ENCODE measurements at regions not wholly inside any gene's neighbourhood (a gene's known extent, or its start where the extent isn't known, plus 50 kb on each side); places are given as distances from the start of the nearest gene placed in this dataset.

- ATAC-seq (no peak), DNase-seq (no peak)
These were observed 193.3 kb downstream of the RBFOX3 start for GRCh38 chr17:79417476-79417988.

DNA sequence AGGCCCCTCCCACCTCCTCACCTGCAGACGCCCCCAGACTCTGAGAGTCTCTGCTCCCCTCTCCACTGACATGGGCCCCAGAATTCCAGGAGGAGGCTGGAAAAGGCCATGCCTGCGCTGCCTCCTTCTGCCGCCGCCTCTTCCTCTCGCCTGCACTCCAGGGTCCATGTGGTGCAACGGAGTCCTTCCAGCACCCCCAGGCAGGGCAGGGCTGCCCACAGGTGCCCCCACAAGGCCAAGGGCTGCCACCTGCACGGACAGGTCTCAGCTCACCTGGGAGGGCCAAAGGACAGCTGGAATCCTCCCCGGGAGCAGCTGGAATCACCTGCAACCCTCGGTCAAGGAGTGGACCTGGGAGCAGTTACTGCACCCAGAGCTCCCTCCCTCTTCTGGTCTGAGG lies 194.9 kb downstream of the RBFOX3 start:
- DNase-seq (no peak), ATAC-seq (no peak)

GRCh38 chr17:79415365-79415764 lies 195.5 kb downstream of the RBFOX3 start:
- no peak for DNase-seq
- ATAC-seq = no peak

- ATAC-seq (no peak), DNase-seq (no peak)
These were observed 196.0 kb downstream of the RBFOX3 start for GRCh38 chr17:79414793-79415211.

GRCh38 chr17:79414063-79414792 lies 196.6 kb downstream of the RBFOX3 start:
- no peak for DNase-seq

GRCh38 chr17:79413611-79414010 lies 197.2 kb downstream of the RBFOX3 start:
- DNase-seq (no peak), ATAC-seq (no peak)

More at GRCh38 chr17:79414063-79414792, 196.6 kb downstream of the RBFOX3 start:
- no peak for ATAC-seq

DNA sequence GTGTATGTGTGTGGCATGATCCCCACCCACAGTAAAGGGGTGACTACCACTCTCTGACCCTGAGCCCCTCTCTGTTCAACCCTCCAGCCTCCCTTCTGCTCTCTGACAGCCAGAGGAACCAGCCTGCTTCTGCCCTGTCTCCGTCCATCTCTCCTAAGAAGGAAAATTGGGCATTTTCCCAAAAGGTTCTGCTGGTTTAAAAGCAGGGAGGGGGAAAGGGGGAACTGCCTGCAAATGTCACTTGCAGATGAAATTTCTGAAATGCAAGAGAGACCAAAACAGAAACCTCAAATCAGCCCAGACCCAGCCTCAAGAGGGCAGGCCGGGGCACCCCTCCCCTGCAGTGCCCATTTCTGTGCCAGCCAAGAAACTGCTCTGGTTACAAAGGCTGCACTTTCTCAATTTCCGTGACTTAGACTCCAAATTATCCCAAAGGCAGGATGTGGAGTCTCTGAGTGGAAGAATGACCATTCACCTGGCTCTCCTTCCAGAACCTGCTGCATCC lies 197.9 kb downstream of the RBFOX3 start:
- ATAC-seq = no peak
- DNase-seq = no peak

DNA sequence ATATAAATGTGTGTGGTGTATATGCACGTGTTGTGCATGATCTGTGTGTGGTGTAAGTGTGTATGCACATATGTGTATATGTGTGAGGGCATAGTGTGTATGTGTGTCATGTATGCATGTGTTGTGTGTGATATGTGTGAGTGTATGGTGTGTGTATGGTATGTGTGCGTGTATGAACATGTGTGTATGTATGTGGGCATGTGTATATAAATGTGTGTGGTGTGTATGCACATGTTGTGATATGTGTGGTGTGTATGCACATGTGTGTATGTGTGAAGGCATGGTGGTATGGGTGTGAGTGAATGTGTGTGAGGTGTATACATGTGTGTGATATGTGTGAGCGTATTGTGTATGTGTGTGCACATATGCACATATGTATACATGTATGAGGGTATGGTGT lies 198.7 kb downstream of the RBFOX3 start:
- ATAC-seq (no peak), DNase-seq (no peak)

DNA sequence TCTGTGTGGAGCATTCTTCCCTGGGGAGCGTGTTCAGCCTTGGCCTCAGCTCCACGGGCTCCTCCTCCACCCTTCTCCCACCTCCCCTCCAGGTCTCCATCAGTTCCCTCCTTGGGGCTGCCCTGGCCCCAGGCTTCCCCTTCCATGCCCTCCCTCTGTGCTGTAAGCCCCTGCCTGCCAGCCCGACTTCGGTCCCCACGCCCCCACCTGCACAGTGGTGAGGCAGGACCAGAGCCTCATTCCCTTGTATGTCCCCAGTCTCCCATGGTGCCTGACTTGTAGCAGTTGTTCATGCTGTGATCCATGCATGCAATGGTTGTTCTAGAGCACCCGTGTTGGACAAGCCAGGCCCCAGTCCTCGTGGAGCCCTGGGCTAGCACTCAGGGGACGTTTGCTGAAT lies 199.4 kb downstream of the RBFOX3 start:
- no peak for ATAC-seq
- no peak for DNase-seq

GRCh38 chr17:79410681-79411080 lies 200.2 kb downstream of the RBFOX3 start:
- no peak for ATAC-seq

DNA sequence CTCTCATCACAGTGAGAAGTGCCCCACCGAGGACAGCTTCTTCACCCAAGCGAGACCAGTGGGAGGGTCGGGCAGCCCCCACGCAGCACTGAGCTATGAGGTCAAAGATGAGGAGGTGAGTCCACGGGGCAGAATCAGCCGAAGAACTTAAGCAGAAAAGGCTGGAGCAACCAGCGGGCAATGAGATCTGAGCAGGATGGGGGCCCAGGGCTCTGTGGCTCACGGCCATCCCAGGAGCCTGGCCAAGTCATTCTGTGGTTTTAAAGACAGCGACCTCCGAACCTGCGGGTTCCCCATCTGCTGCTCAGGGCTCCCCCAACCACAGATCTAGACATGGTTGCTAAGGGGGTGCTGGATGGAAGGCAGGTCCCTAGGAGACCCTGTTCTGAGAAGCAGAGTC lies 202.6 kb downstream of the RBFOX3 start:
- no peak for ATAC-seq
- DNase-seq = no peak

More at GRCh38 chr17:79410681-79411080, 200.2 kb downstream of the RBFOX3 start:
- DNase-seq = no peak

- no peak for ATAC-seq
- no peak for DNase-seq
These were observed 203.5 kb downstream of the RBFOX3 start for GRCh38 chr17:79407385-79407784.

GRCh38 chr17:79406316-79406715 lies 204.5 kb downstream of the RBFOX3 start:
- DNase-seq = no peak
- ATAC-seq = no peak

DNA sequence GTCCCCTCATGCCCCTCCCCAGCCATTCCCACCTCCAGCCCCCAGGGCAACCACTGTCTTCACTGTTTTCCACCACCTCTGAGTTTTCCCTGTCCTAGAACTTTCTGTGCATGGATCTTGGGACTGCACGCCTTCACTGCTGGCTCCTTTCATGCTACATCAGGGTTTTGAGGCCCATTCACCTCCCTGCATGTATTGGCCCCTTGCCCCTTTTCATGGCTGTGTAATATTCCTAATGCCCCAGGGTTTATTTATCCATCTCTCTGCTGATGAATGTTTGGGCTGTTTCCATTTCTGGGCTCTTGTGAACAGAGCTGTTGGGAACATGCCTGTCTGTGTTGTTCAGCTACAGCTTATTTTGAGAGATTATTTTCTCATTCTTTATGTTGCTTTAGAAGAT lies 205.0 kb downstream of the RBFOX3 start:
- ATAC-seq = no peak
- no peak for DNase-seq

DNA sequence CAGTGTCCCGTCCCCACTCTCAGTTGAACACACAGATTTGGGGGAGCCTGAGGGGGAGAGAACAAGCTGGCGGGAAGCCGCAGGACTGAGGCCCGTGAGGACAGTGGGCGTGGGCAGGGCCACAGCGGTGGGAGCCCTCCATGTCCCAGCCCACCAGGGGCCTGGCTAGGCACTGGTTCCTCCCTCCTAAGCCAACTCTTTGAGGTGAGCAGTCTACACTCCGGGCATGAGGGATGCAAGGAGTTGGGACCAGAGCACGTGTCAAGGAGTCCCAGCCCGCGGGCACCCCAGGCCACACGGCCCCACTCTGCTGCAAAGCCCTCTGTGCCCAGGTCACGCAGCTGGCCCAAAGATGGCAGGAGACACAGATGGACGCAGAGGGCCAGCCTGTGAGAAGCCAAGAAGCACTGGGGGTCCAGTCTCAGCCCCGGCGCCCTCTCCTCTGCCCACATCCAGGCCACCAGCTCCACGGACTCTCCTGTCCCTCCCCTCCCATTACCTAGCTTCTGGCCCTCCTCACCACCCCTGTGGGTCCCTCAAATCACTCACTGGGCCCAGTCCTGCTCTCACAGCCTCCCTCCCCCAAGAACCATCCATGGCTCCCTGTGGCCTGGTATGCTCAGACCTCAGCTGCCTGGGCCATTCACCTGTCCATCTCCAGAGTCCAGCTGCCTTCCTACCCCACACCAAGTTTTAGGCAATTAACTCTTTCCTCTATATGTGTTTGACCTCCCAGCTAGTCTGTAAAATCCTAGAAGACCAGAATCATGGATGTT lies 206.5 kb downstream of the RBFOX3 start:
- ATAC-seq (no peak), DNase-seq (no peak)

- ATAC-seq = no peak
These were observed 208.9 kb downstream of the RBFOX3 start for GRCh38 chr17:79401704-79402674.

GRCh38 chr17:79400989-79401703 lies 209.7 kb downstream of the RBFOX3 start:
- DNase-seq (peak; percentile 78), ATAC-seq (peak; percentile 75)

More at GRCh38 chr17:79401704-79402674, 208.9 kb downstream of the RBFOX3 start:
- DNase-seq = no peak

GRCh38 chr17:79399610-79400144 lies 211.2 kb downstream of the RBFOX3 start:
- no peak for DNase-seq
- no peak for ATAC-seq

DNA sequence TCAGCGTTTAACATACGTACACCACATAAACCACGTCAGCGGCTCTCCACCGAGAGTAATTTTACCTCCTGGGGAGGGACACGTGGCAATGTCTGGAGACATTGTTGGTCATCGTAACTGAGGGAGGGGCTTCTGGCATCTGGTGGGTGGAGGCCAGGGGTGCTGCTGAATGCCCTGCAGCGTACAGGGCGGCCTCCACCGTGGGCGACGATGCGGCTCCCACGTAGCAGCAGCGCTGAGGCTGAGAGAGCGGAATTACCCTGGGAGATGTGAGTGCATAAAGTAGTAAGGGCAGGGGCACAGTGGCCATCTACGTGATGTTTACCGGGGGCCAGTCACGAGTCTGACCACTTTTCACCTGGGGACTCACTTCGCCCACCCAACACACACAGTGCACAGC lies 212.4 kb downstream of the RBFOX3 start:
- no peak for DNase-seq
- no peak for ATAC-seq

DNA sequence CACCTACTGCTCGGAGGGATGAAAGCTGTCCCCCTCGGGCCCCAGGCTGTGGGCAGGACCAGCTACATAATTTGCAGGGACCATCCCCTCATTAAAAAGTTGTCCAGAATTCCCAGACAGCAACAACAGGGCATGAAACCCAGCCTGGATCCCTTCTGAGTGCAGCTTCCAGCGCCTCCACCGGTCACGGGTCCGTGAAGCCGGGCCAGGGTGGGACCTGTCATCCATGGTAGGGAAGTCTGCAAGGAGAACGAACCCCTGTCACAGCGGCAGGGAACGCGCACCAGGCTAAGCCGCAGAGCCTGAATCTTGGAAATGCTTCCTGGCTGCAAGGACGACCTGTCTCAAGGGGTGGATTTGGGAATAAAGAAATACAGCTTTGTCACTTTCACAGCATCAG lies 214.2 kb downstream of the RBFOX3 start:
- no peak for DNase-seq
- ATAC-seq = no peak

GRCh38 chr17:79395545-79395944 lies 215.3 kb downstream of the RBFOX3 start:
- DNase-seq (no peak), ATAC-seq (no peak)
